ENCODE measurements at regions not wholly inside any gene's neighbourhood (a gene's known extent, or its start where the extent isn't known, plus 50 kb on each side); places are given as distances from the start of the nearest gene placed in this dataset.

DNA sequence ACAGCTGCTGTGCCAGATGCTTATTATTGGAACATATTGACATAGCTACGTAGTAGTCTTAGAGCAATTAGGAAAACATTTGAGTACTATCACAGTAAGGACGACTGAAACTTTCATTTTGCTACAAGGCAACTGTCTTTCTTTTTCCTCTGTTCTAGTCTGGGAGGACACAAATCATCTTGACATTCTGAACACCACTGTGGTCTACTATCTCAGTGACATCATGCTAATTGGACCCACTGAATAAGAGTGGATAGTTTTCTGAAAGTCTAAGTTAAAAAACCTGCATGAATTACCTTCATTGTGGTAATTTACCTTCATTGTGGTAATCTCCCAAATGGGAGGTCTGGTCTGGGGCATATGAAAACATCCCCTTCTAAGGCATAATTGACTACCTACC is 163.3 kb upstream of the MOCS1 start:
- no peaks in the 10 kb centered on the region for H3K27me3 ChIP-seq (ENCODE audit: insufficient read depth, low read length)
- H2AFZ ChIP-seq (ENCODE audit: low read length) = no peak overlapping the region
- no peak overlapping the region for H3K4me3 ChIP-seq (ENCODE audit: insufficient read depth, low read length)
- no peaks in the 10 kb centered on the region for H4K20me1 ChIP-seq (ENCODE audit: insufficient read depth, low read length)
- TF ChIP-seq, protein P1, sequence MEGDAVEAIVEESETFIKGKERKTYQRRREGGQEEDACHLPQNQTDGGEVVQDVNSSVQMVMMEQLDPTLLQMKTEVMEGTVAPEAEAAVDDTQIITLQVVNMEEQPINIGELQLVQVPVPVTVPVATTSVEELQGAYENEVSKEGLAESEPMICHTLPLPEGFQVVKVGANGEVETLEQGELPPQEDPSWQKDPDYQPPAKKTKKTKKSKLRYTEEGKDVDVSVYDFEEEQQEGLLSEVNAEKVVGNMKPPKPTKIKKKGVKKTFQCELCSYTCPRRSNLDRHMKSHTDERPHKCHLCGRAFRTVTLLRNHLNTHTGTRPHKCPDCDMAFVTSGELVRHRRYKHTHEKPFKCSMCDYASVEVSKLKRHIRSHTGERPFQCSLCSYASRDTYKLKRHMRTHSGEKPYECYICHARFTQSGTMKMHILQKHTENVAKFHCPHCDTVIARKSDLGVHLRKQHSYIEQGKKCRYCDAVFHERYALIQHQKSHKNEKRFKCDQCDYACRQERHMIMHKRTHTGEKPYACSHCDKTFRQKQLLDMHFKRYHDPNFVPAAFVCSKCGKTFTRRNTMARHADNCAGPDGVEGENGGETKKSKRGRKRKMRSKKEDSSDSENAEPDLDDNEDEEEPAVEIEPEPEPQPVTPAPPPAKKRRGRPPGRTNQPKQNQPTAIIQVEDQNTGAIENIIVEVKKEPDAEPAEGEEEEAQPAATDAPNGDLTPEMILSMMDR (IDR thresholded peaks at IDR 0.05; ENCODE audit: extremely low read depth, low read depth, low read length) = no peak
- DNase-seq (ENCODE audit: insufficient read length, low spot score, missing footprints) = no peak
- no peaks in the 10 kb centered on the region for H3K79me2 ChIP-seq (ENCODE audit: insufficient read depth, low read length)
- no peaks in the 10 kb centered on the region for H3K36me3 ChIP-seq (ENCODE audit: insufficient read depth, low read length)
- H3K4me1 ChIP-seq (ENCODE audit: insufficient read depth, low read length) = no peaks in the 10 kb centered on the region
- no peak overlapping the region for H3K27ac ChIP-seq (ENCODE audit: low read depth, low read length)
- no peaks in the 10 kb centered on the region for H3K9me3 ChIP-seq (ENCODE audit: low read depth, low read length)
- no peak overlapping the region for H3K4me2 ChIP-seq (ENCODE audit: insufficient read depth, low read length)

DNA sequence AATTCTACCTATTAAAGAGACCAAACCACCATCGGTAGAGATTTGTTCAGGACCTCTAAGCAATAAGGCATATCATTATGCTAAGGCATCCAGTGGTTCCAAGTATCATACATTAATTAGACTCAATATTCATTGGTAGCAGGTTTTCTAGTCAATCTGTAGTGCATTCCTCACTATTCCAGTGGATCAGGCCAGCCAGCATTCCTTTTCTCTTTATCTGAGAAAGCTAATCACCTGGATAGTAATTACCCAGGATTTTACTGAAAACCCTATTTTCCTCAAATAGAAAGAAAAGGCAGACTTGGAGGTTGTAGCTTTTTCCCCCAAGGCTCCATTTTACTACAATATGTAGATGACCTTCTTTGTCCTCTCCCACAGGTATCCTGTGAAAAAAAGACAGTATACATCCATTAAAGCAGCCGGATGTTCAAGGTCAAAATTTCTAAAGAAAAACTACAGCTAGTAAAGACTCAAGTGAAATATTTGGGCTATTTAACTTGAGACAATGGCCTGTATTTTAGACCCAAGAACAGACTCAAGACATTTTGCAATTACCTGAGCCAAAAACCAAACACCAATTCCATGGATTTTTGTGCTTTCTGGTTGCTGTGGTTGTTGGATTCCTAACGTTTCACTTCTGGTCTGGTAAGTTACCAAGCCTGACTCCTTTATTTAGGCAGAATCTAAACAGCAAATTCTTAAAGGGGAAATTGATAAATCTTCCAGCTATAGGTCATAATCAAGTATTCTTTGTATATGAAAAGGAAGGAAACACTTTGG is 149.1 kb upstream of the MOCS1 start:
- H3K36me3 ChIP-seq (ENCODE audit: insufficient read depth, low read length) = no peaks in the 10 kb centered on the region
- no peak overlapping the region for H2AFZ ChIP-seq (ENCODE audit: low read length)
- H3K27ac ChIP-seq (ENCODE audit: low read depth, low read length) = no peak overlapping the region
- no peak overlapping the region for H3K4me3 ChIP-seq (ENCODE audit: insufficient read depth, low read length)
- DNase-seq (ENCODE audit: insufficient read length, low spot score, missing footprints) = no peak
- TF ChIP-seq, protein P1 (IDR thresholded peaks at IDR 0.05; ENCODE audit: extremely low read depth, low read depth, low read length) = no peak
- no peak overlapping the region for H3K4me2 ChIP-seq (ENCODE audit: insufficient read depth, low read length)
- H3K27me3 ChIP-seq (ENCODE audit: insufficient read depth, low read length) = no peaks in the 10 kb centered on the region
- H3K4me1 ChIP-seq (ENCODE audit: insufficient read depth, low read length) = no peaks in the 10 kb centered on the region
- H3K9me3 ChIP-seq (ENCODE audit: low read depth, low read length) = no peaks in the 10 kb centered on the region
- H4K20me1 ChIP-seq (ENCODE audit: insufficient read depth, low read length) = no peaks in the 10 kb centered on the region
- no peaks in the 10 kb centered on the region for H3K79me2 ChIP-seq (ENCODE audit: insufficient read depth, low read length)

DNA sequence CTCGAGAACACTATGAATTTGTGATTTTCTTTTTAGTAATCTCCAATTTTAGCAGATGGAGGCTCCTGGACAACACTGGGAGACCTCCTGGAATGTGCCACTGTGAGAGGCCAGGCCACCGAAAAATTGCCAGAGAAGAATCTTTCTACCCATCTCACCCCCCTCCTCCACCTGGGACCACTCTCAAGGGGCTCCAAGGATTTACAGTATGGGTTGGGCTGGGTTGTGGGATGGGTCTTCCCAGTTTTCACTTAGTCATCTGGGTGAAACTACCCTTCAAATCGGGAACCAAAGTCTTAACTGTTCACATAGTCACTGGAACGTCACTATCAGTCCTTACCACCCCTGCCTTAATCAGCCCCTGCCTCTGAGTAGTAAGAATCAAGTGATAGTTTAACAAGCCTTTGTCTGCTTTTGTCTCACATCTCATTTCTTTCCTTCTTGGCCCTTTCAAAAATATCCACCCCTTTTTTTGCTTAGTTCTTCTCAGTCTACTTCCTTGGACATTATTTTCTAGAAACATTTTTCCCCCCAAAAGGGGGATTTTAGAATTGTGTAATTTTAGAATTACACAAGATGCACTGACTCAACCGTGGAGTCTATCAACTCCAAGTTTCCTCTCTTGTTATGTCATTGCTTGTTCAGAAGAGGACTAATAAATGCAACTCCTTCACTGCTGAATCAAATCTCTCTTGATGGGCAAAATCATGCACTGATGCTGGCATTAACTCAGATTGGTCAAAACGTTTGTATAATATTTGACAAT is 148.2 kb upstream of the MOCS1 start:
- H3K27me3 ChIP-seq (ENCODE audit: insufficient read depth, low read length) = no peaks in the 10 kb centered on the region

More for the DNA sequence above, 148.2 kb upstream of the MOCS1 start:
- Histone ChIP-seq H3K79me2 (ENCODE audit: insufficient read depth, low read length) (no peaks in the 10 kb centered on the region), H3K27ac (ENCODE audit: low read depth, low read length) (no peak overlapping the region), H3K9me3 (ENCODE audit: low read depth, low read length) (no peaks in the 10 kb centered on the region), H3K4me3 (ENCODE audit: insufficient read depth, low read length) (no peak overlapping the region), H2AFZ (ENCODE audit: low read length) (no peak overlapping the region), H3K4me2 (ENCODE audit: insufficient read depth, low read length) (no peak overlapping the region), H4K20me1 (ENCODE audit: insufficient read depth, low read length) (no peaks in the 10 kb centered on the region), H3K36me3 (ENCODE audit: insufficient read depth, low read length) (no peaks in the 10 kb centered on the region), H3K4me1 (ENCODE audit: insufficient read depth, low read length) (no peaks in the 10 kb centered on the region)
- TF ChIP-seq, protein P1 (IDR thresholded peaks at IDR 0.05; ENCODE audit: extremely low read depth, low read depth, low read length) = no peak
- DNase-seq (ENCODE audit: insufficient read length, low spot score, missing footprints) = no peak
